Mucosa of descending colon (tissue), 3 donors: ENCODE measurements at regions not wholly inside any gene's neighbourhood (a gene's known extent, or its start where the extent isn't known, plus 50 kb on each side); places are given as distances from the start of the nearest gene placed in this dataset.

Experiments used
- ATAC-seq: fragments of 200-7000 bp; cut with Tn5 transposase; one replicate; pipeline ENCODE4 v1.9.1; 2020; ENCODE audit warnings: mild to moderate bottlenecking, moderate library complexity
- DNase-seq, 3 donors: peaks; one replicate each; pipeline ENCODE4 v3.0.0-alpha.2; 2020
- H3K36me3 ChIP-seq: fragments of 200-600 bp; one replicate; pipeline ENCODE4 v1.8.0; 2021; ENCODE audit warnings: low read depth, mild to moderate bottlenecking
- H3K4me1 ChIP-seq: fragments of 200-600 bp; one replicate; pipeline ENCODE4 v1.8.0; 2021; ENCODE audit warnings: low read depth, mild to moderate bottlenecking
- H3K4me3 ChIP-seq: fragments of 200-600 bp; one replicate; pipeline ENCODE4 v1.8.0; 2021; ENCODE audit warnings: mild to moderate bottlenecking
- H3K9me3 ChIP-seq: fragments of 200-600 bp; one replicate; pipeline ENCODE4 v1.8.0; 2021; ENCODE audit warnings: mild to moderate bottlenecking
- CTCF ChIP-seq: fragments of 200-600 bp; IDR thresholded peaks from one replicate; pipeline ENCODE4 v1.8.0; 2022; ENCODE audit warnings: antibody characterized with exemption, mild to moderate bottlenecking
- intact Hi-C, 2 donors: fragments of 100-400 bp; cut with DNase I in 1 of 2; cut with micrococcal nuclease in 1 of 2; formaldehyde crosslinking; loops; one replicate each; pipeline versions ENCODE4 v1.11.0 to v1.11.1; 2022; cut with DNase I, micrococcal nuclease
- donor health status: DM: no; HTN: no; CAD: no; lungs with moderate emphysema.
- donor health status: DM: no; HTN: no; CAD: no.
- donor health status: DM: no; HTN: yes; CAD: no.

- Histone ChIP-seq H3K4me1 (no peaks in the 10 kb centered on the region), H3K9me3 (no peaks in the 10 kb centered on the region), H3K36me3 (no peaks in the 10 kb centered on the region), H3K4me3 (no peak overlapping the region)
- no peak for ATAC-seq
- intact Hi-C loops = no loop called here
- TF ChIP-seq CTCF = no peak
- DNase-seq = no peak
Measured at GRCh38 chr4:178344096-178344495, 901.9 kb upstream of the AGA start.

GRCh38 chr4:178347111-178347510 lies 904.9 kb upstream of the AGA start:
- Histone ChIP-seq H3K9me3 (no peaks in the 10 kb centered on the region), H3K4me1 (no peaks in the 10 kb centered on the region), H3K4me3 (no peak overlapping the region), H3K36me3 (no peaks in the 10 kb centered on the region)
- TF ChIP-seq CTCF = no peak
- ATAC-seq (no peak), DNase-seq (no peak)
- intact Hi-C loops = no loop called here

- H3K36me3 ChIP-seq = no peaks in the 10 kb centered on the region
- DNase-seq = no peak
- H3K9me3 ChIP-seq = no peaks in the 10 kb centered on the region
- no peak overlapping the region for H3K4me3 ChIP-seq
- no peaks in the 10 kb centered on the region for H3K4me1 ChIP-seq
- TF ChIP-seq CTCF = no peak
- no peak for ATAC-seq
- intact Hi-C loops = no loop called here
Measured at GRCh38 chr4:178349601-178350000, 907.4 kb upstream of the AGA start.

GRCh38 chr4:178351185-178351584 lies 908.9 kb upstream of the AGA start:
- ATAC-seq (no peak), DNase-seq (no peak)
- no peaks in the 10 kb centered on the region for H3K9me3 ChIP-seq
- TF ChIP-seq CTCF = no peak
- H3K4me1 ChIP-seq = no peaks in the 10 kb centered on the region
- H3K36me3 ChIP-seq = no peaks in the 10 kb centered on the region
- intact Hi-C loops = no loop called here
- H3K4me3 ChIP-seq = no peak overlapping the region

- ATAC-seq = no peak
- Histone ChIP-seq H3K36me3 (no peaks in the 10 kb centered on the region), H3K9me3 (no peaks in the 10 kb centered on the region), H3K4me1 (no peaks in the 10 kb centered on the region), H3K4me3 (no peak overlapping the region)
- DNase-seq = no peak
- intact Hi-C loops = no loop called here
- TF ChIP-seq CTCF = no peak
Measured at GRCh38 chr4:178356725-178357124, 914.5 kb upstream of the AGA start.

GRCh38 chr4:178385481-178385880 lies 943.2 kb upstream of the AGA start:
- intact Hi-C loops = no loop called here
- H3K36me3 ChIP-seq = no peaks in the 10 kb centered on the region

More at GRCh38 chr4:178385481-178385880, 943.2 kb upstream of the AGA start:
- Histone ChIP-seq H3K4me1 (no peaks in the 10 kb centered on the region), H3K9me3 (no peaks in the 10 kb centered on the region), H3K4me3 (no peak overlapping the region)
- DNase-seq (no peak), ATAC-seq (no peak)
- no peak for TF ChIP-seq CTCF
